ENCODE measurements at regions not wholly inside any gene's neighbourhood (a gene's known extent, or its start where the extent isn't known, plus 50 kb on each side); places are given as distances from the start of the nearest gene placed in this dataset.
"Not testable (repeated sequence)": the region's sequence is repeated elsewhere in the genome, so short reads cannot be mapped to it uniquely, and the experiment has no call there.

- intact Hi-C loops (cut with DNase I): no loop called here
- WGBS, 2 donors: 80 to 86% methylated on average over 11 of the region's 11 CpGs
- Histone ChIP-seq H3K4me3 (no peak overlapping the region), H3K9me3 (no peaks in the 10 kb centered on the region), H3K4me1 (no peaks in the 10 kb centered on the region), H3K27ac (no peak overlapping the region), H3K36me3 (no peaks in the 10 kb centered on the region), H3K27me3 (no peaks in the 10 kb centered on the region)
- DNase-seq: no peak
- TF ChIP-seq, protein P1, sequence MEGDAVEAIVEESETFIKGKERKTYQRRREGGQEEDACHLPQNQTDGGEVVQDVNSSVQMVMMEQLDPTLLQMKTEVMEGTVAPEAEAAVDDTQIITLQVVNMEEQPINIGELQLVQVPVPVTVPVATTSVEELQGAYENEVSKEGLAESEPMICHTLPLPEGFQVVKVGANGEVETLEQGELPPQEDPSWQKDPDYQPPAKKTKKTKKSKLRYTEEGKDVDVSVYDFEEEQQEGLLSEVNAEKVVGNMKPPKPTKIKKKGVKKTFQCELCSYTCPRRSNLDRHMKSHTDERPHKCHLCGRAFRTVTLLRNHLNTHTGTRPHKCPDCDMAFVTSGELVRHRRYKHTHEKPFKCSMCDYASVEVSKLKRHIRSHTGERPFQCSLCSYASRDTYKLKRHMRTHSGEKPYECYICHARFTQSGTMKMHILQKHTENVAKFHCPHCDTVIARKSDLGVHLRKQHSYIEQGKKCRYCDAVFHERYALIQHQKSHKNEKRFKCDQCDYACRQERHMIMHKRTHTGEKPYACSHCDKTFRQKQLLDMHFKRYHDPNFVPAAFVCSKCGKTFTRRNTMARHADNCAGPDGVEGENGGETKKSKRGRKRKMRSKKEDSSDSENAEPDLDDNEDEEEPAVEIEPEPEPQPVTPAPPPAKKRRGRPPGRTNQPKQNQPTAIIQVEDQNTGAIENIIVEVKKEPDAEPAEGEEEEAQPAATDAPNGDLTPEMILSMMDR (IDR thresholded peaks at IDR 0.05): no peak
- TF ChIP-seq POLR2A (IDR thresholded peaks at IDR 0.05): no peak
Observed at GRCh38 chr9:104361207-104361606, 142.9 kb upstream of the OR13F1 start.

DNA sequence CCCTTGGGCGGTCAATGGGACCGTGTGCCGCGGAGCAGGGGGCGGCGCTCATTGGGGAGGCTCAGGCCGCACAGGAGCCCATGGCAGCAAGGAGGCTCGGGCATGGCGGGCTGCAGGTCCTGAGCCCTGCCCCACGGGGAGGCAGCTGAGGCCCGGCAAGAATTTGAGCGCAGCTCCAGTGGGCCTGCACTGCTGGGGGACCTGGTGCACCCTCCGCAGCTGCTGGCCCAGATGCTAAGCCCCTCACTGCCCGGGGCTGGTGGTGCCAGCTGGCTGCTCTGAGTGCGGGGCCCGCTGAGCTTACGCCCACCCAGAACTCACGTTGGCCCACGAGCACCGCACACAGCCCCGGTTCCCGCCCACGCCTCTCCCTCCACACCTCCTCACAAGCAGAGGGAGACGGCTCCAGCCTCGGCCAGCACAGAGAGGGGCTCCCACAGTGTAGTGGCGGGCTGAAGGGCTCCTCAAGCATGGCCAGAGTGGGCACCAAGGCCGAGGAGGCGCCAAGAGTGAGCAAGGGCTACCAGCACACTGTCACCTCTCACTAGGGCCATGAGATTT lies 141.1 kb upstream of the OR13F1 start:
- no peak for DNase-seq
- no peak for TF ChIP-seq POLR2A (IDR thresholded peaks at IDR 0.05)
- TF ChIP-seq, protein P1 (IDR thresholded peaks at IDR 0.05): no peak
- Histone ChIP-seq H3K27me3 (no peaks in the 10 kb centered on the region), H3K27ac (no peak overlapping the region), H3K36me3 (no peaks in the 10 kb centered on the region), H3K9me3 (no peaks in the 10 kb centered on the region), H3K4me3 (no peak overlapping the region), H3K4me1 (no peaks in the 10 kb centered on the region)
- 100% methylated on average over 4 of the region's 28 CpGs; no CpG with 5 or more reads in 1 of the 2 donors for WGBS, 2 donors
- intact Hi-C loops (cut with DNase I): no loop called here

GRCh38 chr9:104367507-104367906 lies 136.6 kb upstream of the OR13F1 start:
- Histone ChIP-seq H3K27me3 (no peaks in the 10 kb centered on the region), H3K4me3 (no peak overlapping the region), H3K4me1 (no peaks in the 10 kb centered on the region), H3K36me3 (no peaks in the 10 kb centered on the region), H3K27ac (no peak overlapping the region), H3K9me3 (no peaks in the 10 kb centered on the region)
- DNase-seq: no peak
- TF ChIP-seq, protein P1 (IDR thresholded peaks at IDR 0.05): no peak
- TF ChIP-seq POLR2A (IDR thresholded peaks at IDR 0.05): no peak
- intact Hi-C loops (cut with DNase I): no loop called here

DNA sequence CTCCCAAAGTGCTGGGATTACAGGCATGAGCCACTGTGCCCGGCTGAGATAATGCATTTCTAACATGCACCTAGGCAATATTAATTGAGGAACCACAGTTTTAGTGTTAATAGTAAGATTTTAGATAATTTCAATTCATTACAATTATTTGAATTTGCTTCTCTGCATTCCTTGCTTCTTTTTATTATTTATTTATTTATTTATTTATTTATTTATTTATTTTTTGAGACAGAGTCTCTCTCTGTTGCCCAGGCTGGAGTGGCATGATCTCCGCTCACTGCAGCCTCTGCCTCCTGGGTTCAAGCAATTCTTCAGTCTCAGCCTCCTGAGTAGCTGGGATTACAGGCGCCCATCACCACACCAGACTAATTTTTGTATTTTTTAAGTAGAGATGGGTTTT lies 135.7 kb upstream of the OR13F1 start:
- WGBS, 2 donors: 89 to 90% methylated on average over 3 of the region's 3 CpGs
- not testable (repeated sequence) for H3K27me3 ChIP-seq

GRCh38 chr9:104374711-104375110 lies 129.4 kb upstream of the OR13F1 start:
- no peak overlapping the region for H3K4me3 ChIP-seq
- no peaks in the 10 kb centered on the region for H3K9me3 ChIP-seq
- H3K36me3 ChIP-seq: no peaks in the 10 kb centered on the region
- no peaks in the 10 kb centered on the region for H3K27me3 ChIP-seq
- TF ChIP-seq, protein P1 (IDR thresholded peaks at IDR 0.05): no peak
- TF ChIP-seq POLR2A (IDR thresholded peaks at IDR 0.05): no peak
- intact Hi-C loops (cut with DNase I): no loop called here
- H3K4me1 ChIP-seq: no peaks in the 10 kb centered on the region
- H3K27ac ChIP-seq: no peak overlapping the region
- WGBS, 2 donors: 57 to 61% methylated on average over 3 of the region's 3 CpGs
- no peak for DNase-seq

More for the DNA sequence above, 135.7 kb upstream of the OR13F1 start:
- intact Hi-C loops (cut with DNase I); H3K27ac ChIP-seq; H3K9me3 ChIP-seq; H3K4me1 ChIP-seq; DNase-seq; H3K4me3 ChIP-seq; H3K36me3 ChIP-seq: not testable (repeated sequence)

- DNase-seq: no peak
- intact Hi-C loops (cut with DNase I): loop anchor here (10.0 kb wide), 2 partner anchors 211 to 611 kb away; no protein-coding TSS in a partner anchor
- Histone ChIP-seq H3K4me3 (no peak overlapping the region), H3K36me3 (no peaks in the 10 kb centered on the region), H3K4me1 (no peaks in the 10 kb centered on the region), H3K9me3 (no peaks in the 10 kb centered on the region), H3K27ac (no peak overlapping the region), H3K27me3 (peaks cover 0 to 9% (median 0%) of the 10 kb centered on the region in 4 donors)
- WGBS, 2 donors: 48 to 54% methylated on average over 2 of the region's 2 CpGs
- TF ChIP-seq, protein P1 (IDR thresholded peaks at IDR 0.05): no peak
- TF ChIP-seq POLR2A (IDR thresholded peaks at IDR 0.05): no peak
Observed at GRCh38 chr9:104386013-104386412, 118.0 kb upstream of the OR13F1 start.

All from esophagus squamous epithelium (tissue), 5 donors.